GM18870 (cell line): ENCODE measurements at regions not wholly inside any gene's neighbourhood (a gene's known extent, or its start where the extent isn't known, plus 50 kb on each side); places are given as distances from the start of the nearest gene placed in this dataset.

ENCODE experiments used
- ATAC-seq: cut with Tn5 transposase; IDR thresholded peaks from one replicate; pipeline ENCODE4 v1.9.1; 2021; ENCODE audit warnings: moderate library complexity; ENCODE audit not compliant: unreplicated experiment

GRCh38 chr11:10908215-10908951 lies 50.5 kb upstream of the ZBED5 start:
- no peak for ATAC-seq
